ENCODE measurements at regions not wholly inside any gene's neighbourhood (a gene's known extent, or its start where the extent isn't known, plus 50 kb on each side); places are given as distances from the start of the nearest gene placed in this dataset.

GRCh38 chr4:162347842-162348213 is 184.0 kb upstream of the FSTL5 start:
- TF ChIP-seq FOXA1 (IDR thresholded peaks at IDR 0.05) (no peak), SUZ12 (IDR thresholded peaks at IDR 0.05) (no peak), FOXM1 (IDR thresholded peaks at IDR 0.05; ENCODE audit: borderline replicate concordance) (no peak), CTBP1 (IDR thresholded peaks at IDR 0.05; ENCODE audit: borderline replicate concordance) (no peak)
